ENCODE measurements at regions not wholly inside any gene's neighbourhood (a gene's known extent, or its start where the extent isn't known, plus 50 kb on each side); places are given as distances from the start of the nearest gene placed in this dataset.
"Not testable (repeated sequence)": the region's sequence is repeated elsewhere in the genome, so short reads cannot be mapped to it uniquely, and the experiment has no call there.

DNA sequence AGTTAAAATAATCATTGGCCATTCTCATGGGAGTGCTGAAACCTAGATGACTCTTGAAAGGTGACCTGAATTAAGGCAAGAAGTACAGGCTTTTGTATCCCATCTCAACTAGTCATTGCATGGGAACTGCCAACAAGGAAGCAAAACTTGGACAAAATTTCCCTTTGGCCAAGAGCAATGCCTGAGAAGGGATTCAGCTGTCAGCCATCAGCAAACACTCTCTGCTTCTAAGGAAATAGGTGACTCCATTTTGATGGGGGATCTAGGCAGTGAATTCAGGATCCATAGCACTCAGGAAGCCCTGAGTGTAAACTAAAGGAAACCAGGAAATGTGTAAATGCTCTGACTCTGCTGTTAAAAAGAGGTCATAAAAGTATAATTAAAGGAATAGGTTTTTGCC is 221.5 kb upstream of the TMEM229A start:
- TF ChIP-seq, protein P1, sequence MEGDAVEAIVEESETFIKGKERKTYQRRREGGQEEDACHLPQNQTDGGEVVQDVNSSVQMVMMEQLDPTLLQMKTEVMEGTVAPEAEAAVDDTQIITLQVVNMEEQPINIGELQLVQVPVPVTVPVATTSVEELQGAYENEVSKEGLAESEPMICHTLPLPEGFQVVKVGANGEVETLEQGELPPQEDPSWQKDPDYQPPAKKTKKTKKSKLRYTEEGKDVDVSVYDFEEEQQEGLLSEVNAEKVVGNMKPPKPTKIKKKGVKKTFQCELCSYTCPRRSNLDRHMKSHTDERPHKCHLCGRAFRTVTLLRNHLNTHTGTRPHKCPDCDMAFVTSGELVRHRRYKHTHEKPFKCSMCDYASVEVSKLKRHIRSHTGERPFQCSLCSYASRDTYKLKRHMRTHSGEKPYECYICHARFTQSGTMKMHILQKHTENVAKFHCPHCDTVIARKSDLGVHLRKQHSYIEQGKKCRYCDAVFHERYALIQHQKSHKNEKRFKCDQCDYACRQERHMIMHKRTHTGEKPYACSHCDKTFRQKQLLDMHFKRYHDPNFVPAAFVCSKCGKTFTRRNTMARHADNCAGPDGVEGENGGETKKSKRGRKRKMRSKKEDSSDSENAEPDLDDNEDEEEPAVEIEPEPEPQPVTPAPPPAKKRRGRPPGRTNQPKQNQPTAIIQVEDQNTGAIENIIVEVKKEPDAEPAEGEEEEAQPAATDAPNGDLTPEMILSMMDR (IDR thresholded peaks at IDR 0.05; ENCODE audit: low read depth, low read length) = no peak
- no peak overlapping the region for H3K4me3 ChIP-seq (ENCODE audit: low read depth, low read length)

DNA sequence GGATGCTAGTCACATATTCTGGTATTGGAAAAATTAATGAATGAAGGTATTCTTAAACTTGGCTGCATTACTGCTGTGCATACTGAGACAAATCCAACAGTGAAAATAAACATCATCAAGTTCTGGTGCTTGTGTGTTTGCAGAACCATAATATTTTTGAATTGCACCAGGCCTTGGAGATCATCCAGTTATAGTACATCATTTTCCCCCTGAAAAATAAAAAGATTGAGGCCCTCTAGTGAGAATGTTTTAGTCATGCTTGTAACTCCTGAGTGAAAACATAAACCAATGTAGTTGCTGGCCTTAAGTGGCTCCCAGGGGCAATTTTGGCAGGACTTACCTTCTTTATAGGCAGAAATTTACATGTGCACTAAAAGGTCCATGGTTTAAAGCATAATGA is 218.8 kb upstream of the TMEM229A start:
- no peak overlapping the region for H3K4me3 ChIP-seq (ENCODE audit: low read depth, low read length)
- TF ChIP-seq, protein P1 (IDR thresholded peaks at IDR 0.05; ENCODE audit: low read depth, low read length) = no peak

DNA sequence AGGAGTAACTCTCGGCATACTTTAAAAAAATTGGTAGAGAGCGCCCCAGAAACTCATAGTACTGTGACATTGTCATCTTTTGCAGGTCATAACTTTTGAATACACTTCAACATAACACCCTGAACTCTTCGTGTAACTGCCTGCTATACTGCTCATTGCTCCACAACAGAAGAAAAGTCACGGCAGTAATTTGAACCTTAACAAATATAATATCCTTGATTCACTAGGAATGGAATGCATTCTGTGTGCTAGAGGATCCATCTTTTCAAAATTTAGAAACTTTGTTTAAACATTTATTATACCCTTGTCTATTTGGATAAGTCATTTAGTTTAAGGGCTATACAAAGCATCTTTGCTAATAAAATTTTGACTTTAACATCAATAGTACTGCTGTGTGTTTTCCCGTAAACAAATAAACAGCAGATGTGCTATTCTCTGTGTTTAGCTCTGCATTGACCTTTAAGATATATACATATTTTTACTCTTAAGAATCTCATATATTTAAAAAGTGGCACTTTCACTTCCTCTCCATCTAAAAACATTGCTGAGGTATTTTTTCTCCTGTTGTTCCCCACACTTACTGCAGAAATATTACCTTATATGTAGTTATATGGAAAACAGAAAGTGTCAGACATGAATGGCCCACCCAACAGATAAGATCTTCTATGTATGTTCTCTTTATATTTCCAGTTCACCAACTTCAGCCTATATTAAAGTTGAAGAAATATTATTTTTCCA is 217.6 kb upstream of the TMEM229A start:
- TF ChIP-seq, protein P1 (IDR thresholded peaks at IDR 0.05; ENCODE audit: low read depth, low read length) = no peak
- H3K4me3 ChIP-seq (ENCODE audit: low read depth, low read length) = no peak overlapping the region

DNA sequence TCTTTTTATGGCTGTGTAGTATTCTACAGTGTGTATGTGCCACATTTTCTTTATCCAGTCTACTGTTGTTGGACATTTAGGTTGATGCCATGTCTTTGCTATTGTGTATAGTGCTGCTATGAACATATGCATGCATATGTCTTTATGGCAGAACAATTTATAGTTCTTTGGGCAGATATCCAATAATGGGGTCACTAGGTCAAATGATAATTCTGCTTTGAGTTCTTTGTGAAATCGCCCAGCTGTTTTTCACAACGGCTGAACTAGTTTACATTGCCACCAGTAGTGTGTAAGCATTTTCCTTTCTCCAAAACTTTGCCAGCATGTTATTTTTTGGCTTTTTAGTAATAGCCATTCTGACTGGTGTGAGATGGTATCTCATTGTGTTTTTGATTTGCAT is 214.8 kb upstream of the TMEM229A start:
- TF ChIP-seq, protein P1 (IDR thresholded peaks at IDR 0.05; ENCODE audit: low read depth, low read length) = no peak

DNA sequence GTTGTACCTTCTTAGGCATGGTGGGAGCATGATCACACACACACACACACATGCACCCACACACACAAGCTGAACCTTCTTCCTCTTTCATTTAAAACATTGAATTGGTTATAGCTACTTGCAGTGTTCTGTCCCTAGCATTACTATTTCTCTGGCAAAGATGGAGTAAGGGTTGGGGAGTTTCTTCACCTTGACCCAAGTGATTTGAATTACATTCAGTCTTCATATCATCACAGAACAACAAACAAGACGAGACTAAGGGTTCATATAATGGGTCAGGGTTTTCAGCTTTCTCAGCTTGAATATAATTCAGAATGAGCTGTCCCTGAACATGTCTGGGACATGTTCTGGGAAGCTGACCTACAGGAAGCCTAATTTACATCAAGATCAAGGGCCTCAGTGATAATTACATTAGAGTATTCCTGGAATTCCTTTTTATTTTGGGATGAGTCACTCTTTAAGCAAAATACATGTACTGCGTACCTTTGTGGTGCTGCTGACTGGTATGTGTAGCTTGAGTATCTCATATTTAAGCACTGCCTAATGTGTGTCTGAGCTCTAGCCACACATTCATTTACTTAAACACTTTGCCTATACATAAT is 213.5 kb upstream of the TMEM229A start:
- H3K4me3 ChIP-seq (ENCODE audit: low read depth, low read length) = no peak overlapping the region
- TF ChIP-seq, protein P1 (IDR thresholded peaks at IDR 0.05; ENCODE audit: low read depth, low read length) = no peak

More for the DNA sequence above, 214.8 kb upstream of the TMEM229A start:
- H3K4me3 ChIP-seq (ENCODE audit: low read depth, low read length) = no peak overlapping the region

DNA sequence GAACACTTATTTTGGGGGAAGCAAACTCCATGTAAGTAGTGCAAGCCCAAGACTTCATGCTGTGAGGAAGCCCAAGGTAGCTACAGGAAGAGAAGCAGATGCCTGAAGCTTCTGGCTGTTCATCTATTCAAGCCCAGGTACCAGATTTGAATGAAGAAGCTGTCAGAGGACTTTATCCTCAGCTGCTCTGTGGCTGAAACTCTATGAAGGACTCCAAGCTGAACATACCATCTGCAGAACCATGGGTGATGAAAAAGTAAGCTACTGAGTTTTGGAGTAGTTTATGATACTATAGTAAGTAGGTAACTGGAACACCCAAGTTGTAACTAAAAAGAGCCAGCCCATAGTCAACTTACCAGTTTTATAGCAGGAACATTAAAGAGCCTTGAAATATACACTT is 211.6 kb upstream of the TMEM229A start:
- H3K4me3 ChIP-seq (ENCODE audit: low read depth, low read length) = not testable (repeated sequence)

DNA sequence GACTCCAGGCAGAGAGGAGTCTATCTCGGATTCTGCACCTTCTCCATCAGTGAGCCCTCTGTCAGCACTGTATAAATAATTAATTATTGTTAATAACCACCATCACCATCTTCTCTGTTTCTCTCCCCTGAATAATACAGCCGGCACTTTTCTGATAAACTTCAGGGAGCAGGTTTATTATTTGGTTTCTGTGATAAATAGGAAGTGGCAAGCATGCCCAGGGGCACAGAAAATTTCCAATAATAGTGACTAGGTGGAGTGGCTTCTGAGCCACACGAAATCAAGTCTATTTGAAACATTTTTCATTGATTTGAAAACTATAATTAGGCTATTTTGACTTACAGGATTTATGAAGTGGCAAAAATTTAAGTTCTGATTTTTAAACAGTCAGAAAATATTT is 186.8 kb upstream of the TMEM229A start:
- TF ChIP-seq, protein P1 (IDR thresholded peaks at IDR 0.05; ENCODE audit: low read depth, low read length) = no peak
- no peak overlapping the region for H3K4me3 ChIP-seq (ENCODE audit: low read depth, low read length)
